Natural killer cell (primary cell): ENCODE measurements at regions not wholly inside any gene's neighbourhood (a gene's known extent, or its start where the extent isn't known, plus 50 kb on each side); places are given as distances from the start of the nearest gene placed in this dataset.

Experiments used
- ATAC-seq, 3 donors: fragments of 150-1000 bp in 2 of 3; fragments of 200-7000 bp in 1 of 3; cut with Tn5 transposase; 1 replicate in 1 of 3; 2 replicates in 2 of 3; pipeline ENCODE4 v1.10.0; 2021; ENCODE audit warnings: mild to moderate bottlenecking in 2 of 3, moderate library complexity in 2 of 3
- DNase-seq, 2 donors: peaks; one replicate each; pipeline versions ENCODE4 v3.0.0 to v3.0.0-alpha.2; 2013 to 2021; ENCODE audit warnings: mixed read lengths in 1 of 2
- H3K27ac ChIP-seq: one replicate; pipeline ENCODE4 v1.5.1; 2013; ENCODE audit warnings: mild to moderate bottlenecking, low read length
- H3K27me3 ChIP-seq: one replicate; pipeline ENCODE4 v1.6.1; 2013; ENCODE audit warnings: low read length; ENCODE audit not compliant: control insufficient read depth, insufficient read depth
- H3K36me3 ChIP-seq: one replicate; pipeline ENCODE4 v1.6.1; 2013; ENCODE audit warnings: low read length; ENCODE audit not compliant: control insufficient read depth, insufficient read depth
- H3K4me1 ChIP-seq: one replicate; pipeline ENCODE4 v1.6.1; 2013; ENCODE audit warnings: low read length; ENCODE audit not compliant: control insufficient read depth, insufficient read depth
- H3K4me3 ChIP-seq: one replicate; pipeline ENCODE4 v1.5.1; 2013; ENCODE audit warnings: low read length
- H3K9me3 ChIP-seq: one replicate; pipeline ENCODE4 v1.6.1; 2013; ENCODE audit warnings: low read length; ENCODE audit not compliant: control insufficient read depth, insufficient read depth
- H3K27ac Mint-ChIP-seq, 2 donors: one replicate each; pipeline ENCODE4 v1.8.0; 2022; ENCODE audit warnings: mild to moderate bottlenecking in 2 of 2, mixed read lengths in 2 of 2, moderate library complexity in 1 of 2
- H3K27me3 Mint-ChIP-seq, 2 donors: one replicate each; pipeline ENCODE4 v1.8.0; 2022; ENCODE audit warnings: low read depth in 2 of 2, mixed read lengths in 2 of 2
- H3K36me3 Mint-ChIP-seq: one replicate; pipeline ENCODE4 v1.8.0; 2022; ENCODE audit warnings: mixed read lengths
- H3K4me1 Mint-ChIP-seq, 2 donors: one replicate each; pipeline ENCODE4 v1.8.0; 2022; ENCODE audit warnings: mixed read lengths in 2 of 2
- H3K4me3 Mint-ChIP-seq: one replicate; pipeline ENCODE4 v1.8.0; 2022; ENCODE audit warnings: mild to moderate bottlenecking, moderate library complexity, mixed read lengths
- H3K9me3 Mint-ChIP-seq, 2 donors: one replicate each; pipeline ENCODE4 v1.8.0; 2022; ENCODE audit warnings: mixed read lengths in 2 of 2
- CTCF ChIP-seq: fragments of 200-600 bp; IDR thresholded peaks from one replicate; pipeline ENCODE4 v1.8.0; 2022; ENCODE audit warnings: antibody characterized with exemption
- WGBS: methylation state at CpG from one replicate; pipeline ENCODE4 v1.1.7; 2013; ENCODE audit warnings: missing lambda C conversion rate; ENCODE audit not compliant: insufficient coverage; 5-methylcytosine and 5-hydroxymethylcytosine counted together
- intact Hi-C: fragments of 100-400 bp; cut with micrococcal nuclease; formaldehyde crosslinking; loops from one replicate; pipeline ENCODE4 v1.14.2; 2022

- intact Hi-C loops, result no loop called here
- DNase-seq, result no peak
- Histone ChIP-seq H3K4me3 (no peak overlapping the region), H3K36me3 (no peaks in the 10 kb centered on the region), H3K27ac (no peak overlapping the region), H3K27me3 (no peaks in the 10 kb centered on the region), H3K9me3 (no peaks in the 10 kb centered on the region), H3K4me1 (no peaks in the 10 kb centered on the region)
- no peaks in the 10 kb centered on the region for H3K36me3 Mint-ChIP-seq
- 42% methylated on average over 1 of the region's 1 CpG for WGBS
- no peak for ATAC-seq
- H3K4me1 Mint-ChIP-seq, result no peaks in the 10 kb centered on the region
- H3K4me3 Mint-ChIP-seq, result no peak overlapping the region
- TF ChIP-seq CTCF, result no peak
- H3K27me3 Mint-ChIP-seq, result no peaks in the 10 kb centered on the region
- H3K9me3 Mint-ChIP-seq, result peaks cover 2 to 13% of the 10 kb centered on the region in 2 donors
- H3K27ac Mint-ChIP-seq, result no peak overlapping the region
Observed at GRCh38 chr2:14737201-14737600, 104.7 kb downstream of the LRATD1 start.

DNA sequence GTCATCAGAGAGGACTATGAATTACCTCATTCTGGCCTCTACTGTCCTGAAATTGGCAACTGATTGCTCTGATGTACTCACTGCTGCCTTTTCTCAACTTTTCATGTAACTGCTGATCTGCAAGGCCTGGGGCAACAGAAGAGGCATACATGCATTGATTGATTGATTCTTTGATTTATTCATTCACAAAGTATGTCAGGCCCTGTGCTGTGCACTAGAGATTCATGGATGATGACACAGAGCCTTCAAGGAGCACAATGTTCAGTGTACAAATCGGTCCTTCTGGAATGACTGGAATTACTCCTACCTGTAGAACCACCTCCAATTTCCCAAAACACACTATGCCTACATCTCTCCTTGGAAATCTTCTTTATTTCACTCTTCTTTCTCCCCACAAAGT is 111.3 kb downstream of the LRATD1 start:
- H3K27ac Mint-ChIP-seq, result no peak overlapping the region
- H3K36me3 Mint-ChIP-seq, result no peaks in the 10 kb centered on the region
- intact Hi-C loops, result no loop called here

GRCh38 chr2:14745288-14746076 is 113.0 kb downstream of the LRATD1 start:
- H3K36me3 ChIP-seq, result no peaks in the 10 kb centered on the region
- H3K4me3 Mint-ChIP-seq, result no peak overlapping the region
- H3K27ac ChIP-seq, result no peak overlapping the region
- H3K36me3 Mint-ChIP-seq, result no peaks in the 10 kb centered on the region
- DNase-seq (no peak), ATAC-seq (no peak)
- 90% methylated on average over 9 of the region's 9 CpGs for WGBS
- intact Hi-C loops, result no loop called here
- no peak overlapping the region for H3K4me3 ChIP-seq
- no peaks in the 10 kb centered on the region for H3K27me3 Mint-ChIP-seq
- no peaks in the 10 kb centered on the region for H3K4me1 Mint-ChIP-seq
- TF ChIP-seq CTCF, result no peak
- H3K4me1 ChIP-seq, result no peaks in the 10 kb centered on the region
- no peaks in the 10 kb centered on the region for H3K27me3 ChIP-seq
- H3K27ac Mint-ChIP-seq, result no peak overlapping the region
- peaks cover 0 to 3% of the 10 kb centered on the region in 2 donors for H3K9me3 Mint-ChIP-seq
- H3K9me3 ChIP-seq, result peaks cover 13% of the 10 kb centered on the region

More for the DNA sequence above, 111.3 kb downstream of the LRATD1 start:
- peaks cover 11% of the 10 kb centered on the region for H3K9me3 ChIP-seq
- no peak overlapping the region for H3K4me3 ChIP-seq
- no peaks in the 10 kb centered on the region for H3K27me3 ChIP-seq
- ATAC-seq (no peak), DNase-seq (no peak)
- H3K27me3 Mint-ChIP-seq, result no peaks in the 10 kb centered on the region
- peaks cover 2 to 7% of the 10 kb centered on the region in 2 donors for H3K9me3 Mint-ChIP-seq
- H3K36me3 ChIP-seq, result no peaks in the 10 kb centered on the region
- TF ChIP-seq CTCF, result no peak
- whole genome bisulfite sequencing, result 68% methylated on average over 1 of the region's 1 CpG
- H3K4me3 Mint-ChIP-seq, result no peak overlapping the region
- H3K4me1 ChIP-seq, result no peaks in the 10 kb centered on the region
- H3K27ac ChIP-seq, result no peak overlapping the region
- no peaks in the 10 kb centered on the region for H3K4me1 Mint-ChIP-seq

- no peak overlapping the region for H3K27ac ChIP-seq
- no peak overlapping the region for H3K4me3 Mint-ChIP-seq
- WGBS, result 96% methylated on average over 7 of the region's 7 CpGs
- no peaks in the 10 kb centered on the region for H3K4me1 ChIP-seq
- H3K4me3 ChIP-seq, result no peak overlapping the region
- H3K9me3 ChIP-seq, result peaks cover 13% of the 10 kb centered on the region
- peaks cover 2 to 5% of the 10 kb centered on the region in 2 donors for H3K9me3 Mint-ChIP-seq
- H3K36me3 Mint-ChIP-seq, result no peaks in the 10 kb centered on the region
- H3K27me3 Mint-ChIP-seq, result no peaks in the 10 kb centered on the region
- ATAC-seq (no peak), DNase-seq (no peak)
- H3K36me3 ChIP-seq, result no peaks in the 10 kb centered on the region
- no peaks in the 10 kb centered on the region for H3K27me3 ChIP-seq
- no peaks in the 10 kb centered on the region for H3K4me1 Mint-ChIP-seq
- no peak overlapping the region for H3K27ac Mint-ChIP-seq
- TF ChIP-seq CTCF, result no peak
- intact Hi-C loops, result no loop called here
Observed at GRCh38 chr2:14746133-14746532, 113.6 kb downstream of the LRATD1 start.
